Endothelial cell (in vitro differentiated cells): ENCODE measurements at regions not wholly inside any gene's neighbourhood (a gene's known extent, or its start where the extent isn't known, plus 50 kb on each side); places are given as distances from the start of the nearest gene placed in this dataset.

Source experiments
- DNase-seq: peaks from one replicate; pipeline ENCODE4 v3.0.0; 2021; ENCODE audit warnings: low spot score
- H3K27ac Mint-ChIP-seq: one replicate; pipeline ENCODE4 v1.8.0; 2021; ENCODE audit warnings: mixed read lengths, inconsistent platforms; ENCODE audit not compliant: unreplicated experiment
- H3K27me3 Mint-ChIP-seq: one replicate; pipeline ENCODE4 v1.8.0; 2021; ENCODE audit warnings: mild to moderate bottlenecking, moderate library complexity, mixed read lengths, inconsistent platforms; ENCODE audit not compliant: unreplicated experiment
- H3K36me3 Mint-ChIP-seq: one replicate; pipeline ENCODE4 v1.8.0; 2021; ENCODE audit warnings: mild to moderate bottlenecking, low read depth, mixed read lengths, inconsistent platforms; ENCODE audit not compliant: unreplicated experiment
- H3K4me1 Mint-ChIP-seq: one replicate; pipeline ENCODE4 v1.8.0; 2021; ENCODE audit warnings: mild to moderate bottlenecking, mixed read lengths, inconsistent platforms; ENCODE audit not compliant: unreplicated experiment
- H3K4me3 Mint-ChIP-seq: one replicate; pipeline ENCODE4 v1.8.0; 2021; ENCODE audit warnings: mild to moderate bottlenecking, mixed read lengths, inconsistent platforms; ENCODE audit not compliant: unreplicated experiment
- H3K9me3 Mint-ChIP-seq: one replicate; pipeline ENCODE4 v1.8.0; 2021; ENCODE audit warnings: mixed read lengths, inconsistent platforms; ENCODE audit not compliant: unreplicated experiment
- TF ChIP-seq, protein P1 (sequence below): fragments of 200-600 bp; sonication (generic); IDR thresholded peaks from one replicate; pipeline ENCODE4 v1.5.0; 2021; ENCODE audit warnings: antibody characterized with exemption; ENCODE audit not compliant: unreplicated experiment

GRCh38 chr20:52542131-52542530, 350.6 kb upstream of the ZFP64 start:
- TF ChIP-seq, protein P1, sequence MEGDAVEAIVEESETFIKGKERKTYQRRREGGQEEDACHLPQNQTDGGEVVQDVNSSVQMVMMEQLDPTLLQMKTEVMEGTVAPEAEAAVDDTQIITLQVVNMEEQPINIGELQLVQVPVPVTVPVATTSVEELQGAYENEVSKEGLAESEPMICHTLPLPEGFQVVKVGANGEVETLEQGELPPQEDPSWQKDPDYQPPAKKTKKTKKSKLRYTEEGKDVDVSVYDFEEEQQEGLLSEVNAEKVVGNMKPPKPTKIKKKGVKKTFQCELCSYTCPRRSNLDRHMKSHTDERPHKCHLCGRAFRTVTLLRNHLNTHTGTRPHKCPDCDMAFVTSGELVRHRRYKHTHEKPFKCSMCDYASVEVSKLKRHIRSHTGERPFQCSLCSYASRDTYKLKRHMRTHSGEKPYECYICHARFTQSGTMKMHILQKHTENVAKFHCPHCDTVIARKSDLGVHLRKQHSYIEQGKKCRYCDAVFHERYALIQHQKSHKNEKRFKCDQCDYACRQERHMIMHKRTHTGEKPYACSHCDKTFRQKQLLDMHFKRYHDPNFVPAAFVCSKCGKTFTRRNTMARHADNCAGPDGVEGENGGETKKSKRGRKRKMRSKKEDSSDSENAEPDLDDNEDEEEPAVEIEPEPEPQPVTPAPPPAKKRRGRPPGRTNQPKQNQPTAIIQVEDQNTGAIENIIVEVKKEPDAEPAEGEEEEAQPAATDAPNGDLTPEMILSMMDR: no peak
- Mint-ChIP-seq H3K27me3 (no peaks in the 10 kb centered on the region), H3K4me1 (no peaks in the 10 kb centered on the region), H3K9me3 (no peaks in the 10 kb centered on the region), H3K4me3 (no peak overlapping the region), H3K27ac (no peak overlapping the region), H3K36me3 (no peaks in the 10 kb centered on the region)
- DNase-seq: no peak

- H3K36me3 Mint-ChIP-seq: no peaks in the 10 kb centered on the region
- no peak overlapping the region for H3K4me3 Mint-ChIP-seq
- TF ChIP-seq, protein P1: no peak
- no peaks in the 10 kb centered on the region for H3K4me1 Mint-ChIP-seq
- no peak for DNase-seq
- H3K27ac Mint-ChIP-seq: no peak overlapping the region
- H3K9me3 Mint-ChIP-seq: no peaks in the 10 kb centered on the region
- H3K27me3 Mint-ChIP-seq: no peaks in the 10 kb centered on the region
These were observed 348.9 kb upstream of the ZFP64 start for GRCh38 chr20:52540509-52540908.

DNA sequence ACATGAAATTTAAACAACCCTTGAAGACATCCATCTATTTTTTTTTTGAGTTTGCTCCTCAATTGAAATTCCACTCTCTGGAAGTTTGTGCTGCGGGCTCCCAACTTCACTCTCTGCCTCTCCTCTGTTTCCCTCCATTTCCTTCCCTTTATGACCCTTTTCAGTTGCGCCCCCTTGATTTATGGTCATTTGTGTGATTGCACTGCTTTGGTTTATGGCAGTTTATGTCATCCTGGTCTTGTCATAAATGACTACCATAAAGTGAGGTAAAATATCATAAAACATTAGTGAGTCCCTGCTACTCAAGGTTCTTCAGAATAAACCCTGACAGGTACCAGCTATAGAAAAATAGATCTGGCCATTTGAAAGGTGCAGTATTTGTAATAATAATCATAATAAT, 348.3 kb upstream of the ZFP64 start:
- TF ChIP-seq, protein P1: no peak
- Mint-ChIP-seq H3K36me3 (no peaks in the 10 kb centered on the region), H3K27ac (no peak overlapping the region), H3K9me3 (no peaks in the 10 kb centered on the region), H3K4me3 (no peak overlapping the region), H3K27me3 (no peaks in the 10 kb centered on the region), H3K4me1 (no peaks in the 10 kb centered on the region)
- no peak for DNase-seq

DNA sequence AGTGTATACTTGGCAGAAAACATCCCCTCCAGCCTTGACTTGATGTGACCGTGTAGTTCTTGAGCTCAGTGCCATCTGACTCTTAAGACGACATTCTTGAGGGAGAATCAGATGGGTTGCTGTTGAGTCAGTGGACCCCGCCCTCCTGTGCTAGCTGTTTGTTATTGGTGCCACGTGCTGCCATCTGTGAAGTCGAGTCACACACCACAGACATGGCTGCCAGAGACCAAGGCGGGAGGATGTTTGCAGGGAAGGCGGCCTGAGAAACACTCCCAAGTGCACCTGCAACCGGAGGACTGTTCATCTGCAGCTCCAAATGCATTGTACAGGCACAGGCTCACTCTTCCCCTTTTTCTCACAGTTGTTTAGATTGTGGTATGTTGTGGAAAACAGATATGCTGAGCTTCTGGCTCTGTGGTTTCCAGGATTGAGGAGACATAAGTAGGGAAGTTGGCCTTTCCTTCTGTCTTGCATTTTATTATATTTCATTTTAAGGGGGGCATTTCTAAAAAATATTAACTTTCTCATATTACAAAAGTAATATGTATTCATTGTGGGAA, 345.3 kb upstream of the ZFP64 start:
- TF ChIP-seq, protein P1: no peak
- H3K27ac Mint-ChIP-seq: no peak overlapping the region
- H3K4me1 Mint-ChIP-seq: no peaks in the 10 kb centered on the region
- H3K36me3 Mint-ChIP-seq: no peaks in the 10 kb centered on the region
- H3K9me3 Mint-ChIP-seq: no peaks in the 10 kb centered on the region
- DNase-seq: no peak
- H3K4me3 Mint-ChIP-seq: no peak overlapping the region
- no peaks in the 10 kb centered on the region for H3K27me3 Mint-ChIP-seq

DNA sequence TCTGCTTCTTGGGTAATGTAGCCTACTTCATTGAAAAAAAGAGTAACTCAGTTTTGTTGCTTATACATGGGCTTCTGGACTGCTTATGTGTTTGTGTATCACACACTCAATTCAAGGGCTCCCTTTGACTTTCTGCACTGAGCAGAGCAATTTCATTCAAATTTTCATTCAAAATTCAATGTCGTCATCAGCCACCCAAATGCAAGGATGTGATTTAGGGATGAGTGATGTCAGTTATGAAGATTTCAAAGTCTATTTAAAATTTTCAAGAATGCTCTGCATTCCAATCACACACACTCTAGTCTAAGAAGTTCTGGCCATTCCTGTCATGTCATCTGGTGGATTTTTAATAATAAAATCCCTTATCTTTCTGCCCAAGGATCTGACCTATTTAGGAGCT, 344.5 kb upstream of the ZFP64 start:
- H3K27ac Mint-ChIP-seq: no peak overlapping the region
- H3K36me3 Mint-ChIP-seq: no peaks in the 10 kb centered on the region
- TF ChIP-seq, protein P1: no peak
- DNase-seq: no peak
- H3K4me1 Mint-ChIP-seq: no peaks in the 10 kb centered on the region
- no peaks in the 10 kb centered on the region for H3K9me3 Mint-ChIP-seq
- H3K27me3 Mint-ChIP-seq: no peaks in the 10 kb centered on the region
- no peak overlapping the region for H3K4me3 Mint-ChIP-seq
